Skeletal muscle tissue (tissue), 3 donors: ENCODE measurements at regions not wholly inside any gene's neighbourhood (a gene's known extent, or its start where the extent isn't known, plus 50 kb on each side); places are given as distances from the start of the nearest gene placed in this dataset.
"Not testable (repeated sequence)": the region's sequence is repeated elsewhere in the genome, so short reads cannot be mapped to it uniquely, and the experiment has no call there.

Source experiments
- H3K27ac ChIP-seq: one replicate; pipeline ENCODE4 v1.7.0; 2013; ENCODE audit warnings: mild to moderate bottlenecking, low read depth, low read length, inconsistent platforms
- H3K27me3 ChIP-seq, 3 donors: one replicate each; pipeline ENCODE4 v1.7.0; 2013; ENCODE audit warnings: low read length in 3 of 3; ENCODE audit not compliant: control insufficient read depth in 3 of 3, insufficient read depth in 3 of 3
- H3K36me3 ChIP-seq, 3 donors: one replicate each; pipeline ENCODE4 v1.7.0; 2013; ENCODE audit warnings: low read length in 3 of 3; ENCODE audit not compliant: control insufficient read depth in 3 of 3, insufficient read depth in 3 of 3
- H3K4me1 ChIP-seq, 3 donors: one replicate each; pipeline ENCODE4 v1.7.0; 2013; ENCODE audit warnings: low read length in 3 of 3, mild to moderate bottlenecking in 3 of 3; ENCODE audit not compliant: control insufficient read depth in 3 of 3, insufficient read depth in 3 of 3
- H3K4me3 ChIP-seq, 3 donors: one replicate each; pipeline ENCODE4 v1.7.0; 2013; ENCODE audit warnings: low read length in 3 of 3
- H3K9ac ChIP-seq, 3 donors: one replicate each; pipeline ENCODE4 v1.7.0; 2013; ENCODE audit warnings: low read length in 3 of 3, mild to moderate bottlenecking in 3 of 3, moderate library complexity in 2 of 3, low read depth in 1 of 3
- H3K9me3 ChIP-seq, 3 donors: one replicate each; pipeline ENCODE4 v1.7.0; 2013; ENCODE audit warnings: low read length in 3 of 3; ENCODE audit not compliant: control insufficient read depth in 3 of 3
- donor health status: Osteomylitis.

DNA sequence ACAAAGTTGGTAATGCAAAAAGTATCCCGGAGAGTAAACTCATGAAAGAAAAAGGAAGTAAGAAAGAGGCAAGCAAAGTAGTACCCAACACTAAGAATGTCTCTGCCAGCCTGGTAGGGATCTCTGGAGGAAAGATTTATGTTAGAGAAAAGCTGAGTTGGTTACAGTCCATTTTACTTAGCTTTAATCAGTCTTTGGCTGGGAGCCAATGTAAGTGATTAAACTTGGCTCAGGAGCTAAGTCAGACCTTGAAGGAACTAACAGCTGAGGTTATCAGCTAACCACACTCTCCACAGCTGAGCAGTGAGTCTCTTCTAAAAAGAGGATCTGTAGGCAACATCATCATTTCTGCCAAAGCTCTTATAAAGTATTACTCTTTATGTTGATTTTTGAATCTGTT, 148.0 kb downstream of the ANKRD7 start:
- no peaks in the 10 kb centered on the region for H3K36me3 ChIP-seq
- H3K9me3 ChIP-seq = no peaks in the 10 kb centered on the region
- no peak overlapping the region for H3K9ac ChIP-seq
- H3K4me3 ChIP-seq = no peak overlapping the region
- H3K27me3 ChIP-seq = no peaks in the 10 kb centered on the region
- no peaks in the 10 kb centered on the region for H3K4me1 ChIP-seq
- H3K27ac ChIP-seq = no peak overlapping the region

DNA sequence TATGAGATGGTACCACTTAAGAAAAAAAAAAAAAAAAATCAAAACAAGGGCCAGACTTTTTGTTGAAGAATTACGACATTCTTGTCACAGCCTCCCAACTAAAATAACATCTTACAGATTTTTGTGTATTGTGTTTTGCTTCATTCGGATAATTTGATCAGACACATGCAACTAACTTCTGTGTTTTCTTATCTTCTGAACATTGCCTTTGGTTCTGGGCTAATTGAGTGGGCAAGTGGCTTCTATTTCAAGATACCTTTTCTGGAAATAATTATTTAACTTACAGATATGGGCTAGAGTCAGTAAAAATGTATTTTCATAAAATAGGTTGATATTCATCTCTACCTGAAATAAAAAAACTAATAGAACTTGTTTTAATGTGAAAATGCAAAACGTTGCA, 165.1 kb downstream of the ANKRD7 start:
- Histone ChIP-seq H3K27ac (no peak overlapping the region), H3K4me3 (no peak overlapping the region), H3K27me3 (no peaks in the 10 kb centered on the region), H3K4me1 (no peaks in the 10 kb centered on the region), H3K36me3 (no peaks in the 10 kb centered on the region), H3K9ac (no peak overlapping the region), H3K9me3 (no peaks in the 10 kb centered on the region)

DNA sequence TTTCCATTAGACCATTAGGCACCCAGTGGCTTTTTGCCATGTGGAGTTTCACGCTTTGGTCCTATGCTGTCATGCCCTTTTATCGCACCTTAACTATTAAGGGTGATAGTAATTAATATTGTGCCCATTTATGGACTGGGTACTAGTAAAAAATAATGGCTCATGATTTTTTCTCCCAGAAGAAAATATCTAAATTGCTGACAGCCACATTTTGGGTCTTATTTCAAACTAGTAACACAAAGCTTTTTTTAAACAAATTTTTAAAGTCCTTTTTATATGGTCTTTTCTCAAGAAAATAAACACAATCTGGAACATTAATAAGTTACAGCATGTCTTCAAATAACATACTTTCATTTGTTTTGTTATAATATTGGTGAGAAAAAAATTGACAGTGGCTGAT, 179.7 kb downstream of the ANKRD7 start:
- H3K9me3 ChIP-seq = no peaks in the 10 kb centered on the region
- H3K36me3 ChIP-seq = no peaks in the 10 kb centered on the region
- H3K9ac ChIP-seq = no peak overlapping the region
- no peaks in the 10 kb centered on the region for H3K27me3 ChIP-seq
- no peak overlapping the region for H3K4me3 ChIP-seq
- H3K27ac ChIP-seq = no peak overlapping the region
- H3K4me1 ChIP-seq = no peaks in the 10 kb centered on the region

DNA sequence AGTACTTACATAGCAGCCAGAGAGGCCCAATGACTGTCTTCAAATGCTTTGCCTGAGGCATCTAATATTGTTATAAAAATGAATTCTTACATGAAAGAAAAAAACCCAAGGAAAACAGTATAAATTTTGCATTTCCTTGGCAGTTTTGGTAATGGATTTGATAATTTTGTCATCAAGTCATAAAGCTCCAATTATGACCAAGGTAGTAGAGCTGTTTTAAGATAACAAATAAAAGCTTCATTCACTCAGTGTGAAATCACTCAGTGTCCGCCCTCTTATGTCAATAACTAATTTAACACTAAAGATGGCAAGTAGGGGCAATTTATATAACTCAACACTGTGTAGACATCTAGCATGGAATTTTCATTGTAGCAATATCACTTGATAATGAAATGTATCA, 193.9 kb downstream of the ANKRD7 start:
- no peak overlapping the region for H3K9ac ChIP-seq
- H3K27ac ChIP-seq = no peak overlapping the region
- no peaks in the 10 kb centered on the region for H3K4me1 ChIP-seq
- no peaks in the 10 kb centered on the region for H3K27me3 ChIP-seq
- no peaks in the 10 kb centered on the region for H3K9me3 ChIP-seq
- H3K36me3 ChIP-seq = no peaks in the 10 kb centered on the region
- H3K4me3 ChIP-seq = no peak overlapping the region

DNA sequence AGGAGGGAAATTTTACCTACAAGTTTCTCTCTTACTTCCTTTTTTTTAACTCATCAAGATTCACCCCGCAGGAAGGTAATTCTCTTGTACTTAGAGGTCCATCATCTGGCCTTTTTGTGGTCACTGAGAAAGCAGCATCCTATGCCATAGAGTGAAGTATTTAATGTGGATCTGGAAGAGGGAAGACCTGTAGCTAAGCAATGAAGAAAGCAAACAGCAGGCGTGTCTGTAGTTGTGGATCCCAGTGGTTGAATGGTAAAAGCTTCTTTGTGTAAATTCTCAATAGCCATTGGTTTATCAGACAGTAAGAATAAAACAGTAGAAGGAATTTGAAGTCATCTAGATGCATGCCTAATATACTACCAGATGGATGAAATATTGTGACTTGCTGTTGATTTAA, 196.4 kb downstream of the ANKRD7 start:
- Histone ChIP-seq H3K4me3 (no peak overlapping the region), H3K9ac (no peak overlapping the region), H3K36me3 (no peaks in the 10 kb centered on the region), H3K27me3 (no peaks in the 10 kb centered on the region), H3K27ac (no peak overlapping the region), H3K9me3 (no peaks in the 10 kb centered on the region), H3K4me1 (no peaks in the 10 kb centered on the region)

DNA sequence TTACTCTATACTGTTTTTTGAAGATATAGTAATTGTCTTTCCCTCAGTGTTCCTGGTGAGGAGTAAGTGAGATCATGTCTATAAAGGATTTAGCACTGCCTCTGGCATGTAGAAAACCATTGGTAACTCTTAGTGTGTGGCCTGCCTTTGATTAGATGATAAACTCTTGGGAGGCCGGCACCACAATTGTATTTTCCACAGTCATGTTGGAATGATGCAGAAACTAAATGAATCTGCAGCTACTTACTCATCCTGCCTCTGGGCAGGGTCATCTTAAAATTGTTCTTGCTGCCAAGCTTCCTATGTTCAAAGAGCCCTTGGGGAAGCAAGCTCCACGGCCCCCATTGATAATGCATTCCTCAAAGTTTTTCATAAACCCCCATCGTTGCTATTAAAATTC, 204.6 kb downstream of the ANKRD7 start:
- H3K27me3 ChIP-seq = no peaks in the 10 kb centered on the region
- H3K27ac ChIP-seq = no peak overlapping the region
- H3K4me3 ChIP-seq = no peak overlapping the region
- H3K36me3 ChIP-seq = no peaks in the 10 kb centered on the region
- no peak overlapping the region for H3K9ac ChIP-seq
- H3K4me1 ChIP-seq = no peaks in the 10 kb centered on the region
- no peaks in the 10 kb centered on the region for H3K9me3 ChIP-seq

DNA sequence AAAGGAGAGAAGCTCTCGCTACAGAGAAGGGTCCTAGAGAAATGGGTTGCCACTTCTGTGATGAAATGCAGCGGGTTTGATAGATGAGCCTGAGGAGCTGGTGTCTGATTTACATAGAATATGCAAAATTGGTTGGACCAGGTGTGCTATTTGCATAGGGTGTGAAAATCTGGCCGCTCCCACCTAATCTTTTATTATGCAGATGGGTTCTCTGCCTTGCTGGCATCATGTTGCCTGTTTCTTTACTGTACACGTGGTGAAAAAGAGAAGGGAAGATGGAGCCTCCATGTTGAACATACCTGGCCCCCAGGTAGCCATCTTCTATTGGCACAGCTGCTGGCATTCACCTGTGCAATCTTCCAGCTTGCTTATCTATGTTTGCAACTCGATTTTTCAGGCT, 212.2 kb downstream of the ANKRD7 start:
- Histone ChIP-seq H3K36me3 (no peaks in the 10 kb centered on the region), H3K27me3 (no peaks in the 10 kb centered on the region), H3K9ac (no peak overlapping the region), H3K27ac (no peak overlapping the region), H3K4me1 (no peaks in the 10 kb centered on the region), H3K9me3 (no peaks in the 10 kb centered on the region), H3K4me3 (no peak overlapping the region)

DNA sequence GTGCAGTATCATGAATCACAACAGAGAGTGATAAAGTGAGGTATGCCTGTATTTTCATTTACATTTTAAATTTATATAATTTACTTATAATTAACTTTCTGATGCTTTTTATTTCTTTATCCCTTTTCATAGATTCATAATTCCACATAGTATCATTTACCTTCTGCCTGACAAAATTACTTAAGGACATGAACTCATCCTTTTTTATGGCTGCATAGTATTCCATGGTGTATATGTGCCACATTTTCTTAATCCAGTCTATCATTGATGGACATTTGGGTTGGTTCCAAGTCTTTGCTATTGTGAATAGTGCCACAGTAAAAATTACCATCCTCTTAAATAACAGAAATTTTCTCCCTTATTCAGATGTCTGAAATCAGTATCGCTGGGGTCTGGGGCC, 224.5 kb downstream of the ANKRD7 start:
- not testable (repeated sequence) for H3K4me3 ChIP-seq, H3K4me1 ChIP-seq, H3K9ac ChIP-seq, H3K9me3 ChIP-seq, H3K36me3 ChIP-seq, H3K27ac ChIP-seq, H3K27me3 ChIP-seq

DNA sequence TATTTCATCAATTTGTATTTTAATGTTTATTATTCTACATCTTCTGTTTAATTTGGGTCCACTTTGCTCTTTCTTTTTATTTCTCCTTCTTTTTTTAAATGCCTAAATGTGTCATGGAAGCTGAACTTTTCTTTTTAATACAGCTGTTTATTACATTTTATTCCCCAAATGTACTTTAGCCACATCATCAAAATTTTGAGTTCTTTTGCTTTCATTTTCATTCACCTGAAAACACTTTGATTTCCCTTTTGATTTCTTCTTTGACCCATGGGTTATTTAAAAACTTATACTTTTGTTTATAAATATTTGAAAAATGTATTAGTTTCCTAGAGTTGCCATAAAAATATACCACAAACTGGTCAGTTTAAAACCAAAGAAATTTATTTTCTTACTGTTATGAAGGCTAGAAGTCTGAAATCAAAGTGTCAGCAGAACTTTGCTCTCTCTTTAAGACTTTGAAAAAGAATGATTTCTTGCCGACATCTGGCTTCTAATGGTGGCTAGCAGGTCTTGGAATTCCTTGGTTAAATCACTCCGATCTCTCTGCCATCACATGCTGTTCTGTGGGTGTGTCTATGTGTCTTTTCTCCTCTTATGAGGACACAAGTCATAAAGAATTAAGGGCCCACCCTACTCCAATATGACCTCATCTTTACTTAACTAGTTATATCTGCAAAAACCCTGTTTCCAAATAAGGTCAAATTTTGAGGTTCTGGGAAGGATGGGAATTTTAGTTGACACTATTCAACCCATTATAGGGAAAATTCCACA, 225.5 kb downstream of the ANKRD7 start:
- no peaks in the 10 kb centered on the region for H3K9me3 ChIP-seq
- no peaks in the 10 kb centered on the region for H3K4me1 ChIP-seq
- H3K9ac ChIP-seq = no peak overlapping the region
- H3K27ac ChIP-seq = no peak overlapping the region
- H3K36me3 ChIP-seq = no peaks in the 10 kb centered on the region
- H3K27me3 ChIP-seq = no peaks in the 10 kb centered on the region
- no peak overlapping the region for H3K4me3 ChIP-seq

DNA sequence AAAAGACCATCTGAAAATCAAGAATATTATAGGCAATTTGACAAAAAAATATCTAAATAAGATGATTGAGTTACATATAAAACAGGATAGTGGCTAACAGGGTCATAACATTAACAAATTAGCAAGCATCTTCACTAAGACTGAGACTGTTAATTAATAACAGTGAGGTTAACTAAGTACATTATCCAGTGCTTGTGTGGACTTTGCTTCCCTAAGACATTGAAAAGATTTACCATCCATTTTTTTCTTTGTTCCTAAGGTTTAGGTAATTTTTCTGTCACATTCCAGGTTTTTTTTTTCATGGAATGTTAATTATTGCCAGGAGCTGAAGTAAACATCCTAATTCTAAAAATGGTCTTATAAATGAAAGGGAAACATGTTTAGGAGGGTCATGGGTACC, 227.6 kb downstream of the ANKRD7 start:
- Histone ChIP-seq H3K27ac (no peak overlapping the region), H3K9me3 (no peaks in the 10 kb centered on the region), H3K4me1 (no peaks in the 10 kb centered on the region), H3K27me3 (no peaks in the 10 kb centered on the region), H3K4me3 (no peak overlapping the region), H3K9ac (no peak overlapping the region), H3K36me3 (no peaks in the 10 kb centered on the region)
